ENCODE measurements at regions not wholly inside any gene's neighbourhood (a gene's known extent, or its start where the extent isn't known, plus 50 kb on each side); places are given as distances from the start of the nearest gene placed in this dataset.
"Not testable (repeated sequence)": the region's sequence is repeated elsewhere in the genome, so short reads cannot be mapped to it uniquely, and the experiment has no call there.

DNA sequence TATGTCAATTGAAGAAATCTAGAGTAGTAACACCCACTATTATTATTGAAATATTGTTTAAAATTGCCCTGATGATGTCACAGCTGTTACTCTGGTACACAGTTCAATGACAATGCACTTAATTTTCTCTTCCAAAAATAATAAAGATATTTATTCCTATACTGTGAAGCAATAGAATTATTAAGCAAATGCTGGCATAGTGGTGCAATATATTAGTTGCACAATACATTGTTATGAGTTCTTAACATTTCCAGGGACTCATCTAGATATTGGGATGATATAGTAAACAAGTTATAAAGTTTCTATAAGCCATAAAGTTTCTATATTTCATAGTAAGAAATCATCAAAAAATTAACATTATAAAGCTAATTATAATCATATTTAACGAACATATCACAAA, 897.8 kb downstream of the LRFN5 start:
- TF ChIP-seq, protein P1, sequence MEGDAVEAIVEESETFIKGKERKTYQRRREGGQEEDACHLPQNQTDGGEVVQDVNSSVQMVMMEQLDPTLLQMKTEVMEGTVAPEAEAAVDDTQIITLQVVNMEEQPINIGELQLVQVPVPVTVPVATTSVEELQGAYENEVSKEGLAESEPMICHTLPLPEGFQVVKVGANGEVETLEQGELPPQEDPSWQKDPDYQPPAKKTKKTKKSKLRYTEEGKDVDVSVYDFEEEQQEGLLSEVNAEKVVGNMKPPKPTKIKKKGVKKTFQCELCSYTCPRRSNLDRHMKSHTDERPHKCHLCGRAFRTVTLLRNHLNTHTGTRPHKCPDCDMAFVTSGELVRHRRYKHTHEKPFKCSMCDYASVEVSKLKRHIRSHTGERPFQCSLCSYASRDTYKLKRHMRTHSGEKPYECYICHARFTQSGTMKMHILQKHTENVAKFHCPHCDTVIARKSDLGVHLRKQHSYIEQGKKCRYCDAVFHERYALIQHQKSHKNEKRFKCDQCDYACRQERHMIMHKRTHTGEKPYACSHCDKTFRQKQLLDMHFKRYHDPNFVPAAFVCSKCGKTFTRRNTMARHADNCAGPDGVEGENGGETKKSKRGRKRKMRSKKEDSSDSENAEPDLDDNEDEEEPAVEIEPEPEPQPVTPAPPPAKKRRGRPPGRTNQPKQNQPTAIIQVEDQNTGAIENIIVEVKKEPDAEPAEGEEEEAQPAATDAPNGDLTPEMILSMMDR (IDR thresholded peaks at IDR 0.05) = no peak
- WGBS, 2 donors = 41 to 50% methylated on average over 1 of the region's 1 CpG

DNA sequence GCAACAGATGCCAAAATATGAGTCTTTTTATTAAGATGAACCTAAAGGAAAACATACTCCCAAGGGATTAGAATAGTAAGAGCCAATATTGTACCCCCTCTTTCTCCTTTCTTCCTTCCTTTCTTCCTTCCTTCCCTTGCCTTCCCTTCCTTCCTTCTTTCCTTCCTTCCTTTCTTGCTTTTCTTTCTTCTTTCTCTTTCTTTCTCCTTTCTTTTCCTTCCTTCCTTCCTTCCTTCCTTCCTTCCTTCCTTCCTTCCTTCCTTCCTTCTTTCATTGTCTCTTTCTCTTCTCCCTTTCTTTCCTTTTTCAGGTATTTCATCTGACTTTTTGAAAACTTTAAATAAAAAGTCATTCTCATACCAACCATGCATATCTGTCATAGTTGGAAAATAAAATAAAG, 892.5 kb downstream of the LRFN5 start:
- FAIRE-seq (no peak), ATAC-seq (no peak), DNase-seq (no peak)
- Histone ChIP-seq H3K27me3 (no peaks in the 10 kb centered on the region), H3K4me3 (no peak overlapping the region), H3K9me3 (no peaks in the 10 kb centered on the region), H3K4me1 (no peaks in the 10 kb centered on the region), H3K36me3 (no peaks in the 10 kb centered on the region), H3K27ac (no peak overlapping the region)
- TF ChIP-seq, protein P1 (IDR thresholded peaks at IDR 0.05) = no peak
- intact Hi-C loops (cut with DNase I) = no loop called here

More for the DNA sequence above, 897.8 kb downstream of the LRFN5 start:
- no peaks in the 10 kb centered on the region for H3K4me1 ChIP-seq
- ATAC-seq (no peak), DNase-seq (no peak), FAIRE-seq (no peak)
- no peaks in the 10 kb centered on the region for H3K9me3 ChIP-seq
- H3K27ac ChIP-seq = no peak overlapping the region
- H3K4me3 ChIP-seq = no peak overlapping the region
- intact Hi-C loops (cut with DNase I) = no loop called here
- no peaks in the 10 kb centered on the region for H3K36me3 ChIP-seq
- no peaks in the 10 kb centered on the region for H3K27me3 ChIP-seq

DNA sequence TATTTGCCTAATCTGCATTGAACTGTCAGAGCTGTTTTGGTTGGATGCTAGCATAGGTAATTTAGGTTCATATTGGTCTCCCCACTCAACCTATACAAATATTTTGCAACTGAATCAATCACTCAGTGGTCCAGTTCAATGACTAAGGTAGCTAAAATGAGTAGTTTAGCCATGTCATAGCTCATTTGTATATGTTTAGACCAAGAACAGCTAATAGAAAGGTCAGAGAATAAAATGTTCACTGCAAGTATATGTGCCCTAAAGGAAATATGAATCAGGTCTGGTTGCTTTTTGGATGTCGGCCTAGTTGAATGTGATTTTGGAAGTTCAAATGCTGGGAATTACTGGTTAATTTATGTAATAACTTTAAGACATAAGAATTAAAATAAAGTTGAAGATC, 883.9 kb downstream of the LRFN5 start:
- no peaks in the 10 kb centered on the region for H3K9me3 ChIP-seq
- H3K27ac ChIP-seq = no peak overlapping the region
- intact Hi-C loops (cut with DNase I) = no loop called here
- FAIRE-seq (no peak), DNase-seq (no peak), ATAC-seq (no peak)
- 55 to 80% methylated on average over 1 of the region's 1 CpG for WGBS, 2 donors
- TF ChIP-seq, protein P1 (IDR thresholded peaks at IDR 0.05) = no peak
- H3K27me3 ChIP-seq = no peaks in the 10 kb centered on the region
- no peaks in the 10 kb centered on the region for H3K36me3 ChIP-seq
- H3K4me1 ChIP-seq = no peaks in the 10 kb centered on the region
- no peak overlapping the region for H3K4me3 ChIP-seq

DNA sequence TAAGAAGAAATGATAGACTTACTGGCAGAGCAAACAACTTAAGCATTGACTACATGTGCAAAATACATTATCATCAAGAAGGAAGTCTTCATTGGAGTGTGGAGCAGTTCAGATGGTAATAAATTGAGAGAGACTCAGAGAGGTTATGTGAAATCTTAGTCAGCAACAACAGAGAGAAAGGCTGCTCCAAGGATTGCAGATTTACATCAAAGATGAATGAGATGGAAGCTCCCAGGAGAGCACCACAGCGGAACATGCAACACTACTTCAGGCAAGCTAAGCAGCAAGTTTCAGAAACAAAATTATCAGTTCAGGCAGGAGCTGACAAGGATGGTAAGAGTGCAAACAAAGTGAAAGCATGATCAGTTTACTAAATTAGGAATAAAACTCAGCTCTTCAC, 882.3 kb downstream of the LRFN5 start:
- Histone ChIP-seq H3K4me1 (no peaks in the 10 kb centered on the region), H3K4me3 (no peak overlapping the region), H3K36me3 (no peaks in the 10 kb centered on the region), H3K27ac (no peak overlapping the region), H3K27me3 (peaks cover 0 to 2% (median 0%) of the 10 kb centered on the region in 4 donors), H3K9me3 (no peaks in the 10 kb centered on the region)
- intact Hi-C loops (cut with DNase I) = no loop called here
- TF ChIP-seq, protein P1 (IDR thresholded peaks at IDR 0.05) = no peak
- no peak for DNase-seq
- WGBS, 2 donors = 79 to 85% methylated on average over 1 of the region's 1 CpG
- ATAC-seq = no peak
- no peak for FAIRE-seq

DNA sequence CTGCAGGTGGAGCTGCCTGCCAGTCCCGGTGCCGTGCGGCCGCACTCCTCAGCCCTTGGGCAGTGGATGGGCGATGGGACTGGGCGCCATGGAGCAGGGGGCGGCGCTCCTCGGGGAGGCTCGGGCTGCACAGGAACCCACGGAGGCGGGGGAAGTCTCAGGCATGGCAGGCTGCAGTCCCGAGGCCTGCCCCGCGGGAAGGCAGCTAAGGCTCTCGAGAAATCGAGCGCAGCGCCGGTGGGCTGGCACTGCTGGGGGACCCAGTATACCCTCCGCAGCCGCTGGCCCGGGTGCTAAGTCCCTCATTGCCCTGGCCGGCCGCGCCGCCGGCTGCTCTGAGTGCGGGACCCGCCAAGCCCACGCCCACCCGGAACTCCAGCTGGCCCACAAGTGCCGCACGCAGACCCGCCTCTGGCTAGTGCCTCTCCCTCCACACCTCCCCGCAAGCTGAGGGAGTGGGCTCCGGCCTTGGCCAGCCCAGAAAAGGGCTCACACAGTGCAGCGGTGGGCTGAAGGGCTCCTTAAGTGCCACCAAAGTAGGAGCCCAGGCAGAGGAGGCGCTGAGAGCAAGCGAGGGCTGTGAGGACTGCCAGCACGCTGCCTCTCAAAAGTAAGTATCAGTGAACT, 875.8 kb downstream of the LRFN5 start:
- 90 to 96% methylated on average over 41 of the region's 41 CpGs for WGBS, 2 donors
- FAIRE-seq = not testable (repeated sequence)

DNA sequence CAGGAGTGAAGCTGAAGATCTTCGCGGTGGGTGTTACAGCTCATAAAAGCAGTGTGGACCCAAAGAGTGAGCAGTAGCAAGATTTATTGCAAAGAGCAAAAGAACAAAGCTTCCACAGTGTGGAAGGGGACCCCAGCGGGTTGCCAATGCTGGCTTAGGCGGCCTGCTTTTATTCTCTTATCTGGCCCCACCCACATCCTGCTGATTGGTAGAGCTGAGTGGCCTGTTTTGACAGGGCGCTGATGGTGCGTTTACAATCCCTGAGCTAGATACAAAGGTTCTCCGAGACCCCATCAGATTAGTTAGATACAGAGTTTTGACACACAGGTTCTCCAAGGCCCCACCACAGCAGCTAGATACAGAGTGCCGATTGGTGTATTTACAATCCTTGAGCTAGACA, 875.0 kb downstream of the LRFN5 start:
- H3K27ac ChIP-seq; FAIRE-seq; H3K36me3 ChIP-seq; ATAC-seq; H3K4me1 ChIP-seq; DNase-seq; intact Hi-C loops (cut with DNase I); H3K27me3 ChIP-seq; H3K9me3 ChIP-seq; H3K4me3 ChIP-seq: not testable (repeated sequence)
- 76 to 86% methylated on average over 8 of the region's 8 CpGs for WGBS, 2 donors

More for the DNA sequence above, 875.8 kb downstream of the LRFN5 start:
- H3K27me3 ChIP-seq; H3K27ac ChIP-seq; intact Hi-C loops (cut with DNase I); H3K4me1 ChIP-seq; H3K9me3 ChIP-seq; ATAC-seq; H3K36me3 ChIP-seq; H3K4me3 ChIP-seq: not testable (repeated sequence)
- DNase-seq = peak in 3 of 6 donors; percentile 10 to 62 (median 51)

Data from pancreas (tissue), 10 donors.